KMS-11 (cell line): ENCODE measurements at regions not wholly inside any gene's neighbourhood (a gene's known extent, or its start where the extent isn't known, plus 50 kb on each side); places are given as distances from the start of the nearest gene placed in this dataset.

Experiments used
- H2AFZ ChIP-seq: fragments of 200-600 bp; sonication (generic); 2 replicates; pipeline ENCODE4 v1.6.1; 2016; ENCODE audit warnings: antibody characterized with exemption, mixed run types, low read depth
- H3K27ac ChIP-seq: fragments of 200-600 bp; sonication (generic); 2 replicates; pipeline ENCODE4 v1.6.1; 2016; ENCODE audit warnings: mild to moderate bottlenecking, mixed run types
- H3K27me3 ChIP-seq: fragments of 200-600 bp; sonication (generic); 2 replicates; pipeline ENCODE4 v1.6.1; 2017; ENCODE audit warnings: mild to moderate bottlenecking, low read depth, mixed run types, moderate library complexity; ENCODE audit not compliant: insufficient read depth
- H3K36me3 ChIP-seq: fragments of 200-600 bp; sonication (generic); 2 replicates; pipeline ENCODE4 v1.6.1; 2017; ENCODE audit warnings: mild to moderate bottlenecking, mixed run types; ENCODE audit not compliant: insufficient read depth
- H3K4me1 ChIP-seq: fragments of 200-600 bp; sonication (generic); 2 replicates; pipeline ENCODE4 v1.6.1; 2016; ENCODE audit warnings: mild to moderate bottlenecking, low read depth, mixed run types; ENCODE audit not compliant: poor library complexity, severe bottlenecking
- H3K4me2 ChIP-seq: fragments of 200-600 bp; sonication (generic); 2 replicates; pipeline ENCODE4 v1.7.0; 2016; ENCODE audit warnings: mild to moderate bottlenecking, mixed run types
- H3K4me3 ChIP-seq: fragments of 200-600 bp; sonication (generic); IDR thresholded peaks from 2 replicates; pipeline ENCODE4 v1.6.1; 2017; ENCODE audit warnings: low read depth, low read length, mixed read lengths; ENCODE audit not compliant: insufficient read depth
- H3K79me2 ChIP-seq: fragments of 200-600 bp; sonication (generic); 2 replicates; pipeline ENCODE4 v1.6.1; 2016; ENCODE audit warnings: low read depth, mixed run types; ENCODE audit not compliant: insufficient read depth
- H3K9ac ChIP-seq: fragments of 200-600 bp; sonication (generic); 2 replicates; pipeline ENCODE4 v1.6.1; 2016; ENCODE audit warnings: mild to moderate bottlenecking, mixed run types
- H4K20me1 ChIP-seq: fragments of 200-600 bp; sonication (generic); 2 replicates; pipeline ENCODE4 v1.6.1; 2016; ENCODE audit warnings: mild to moderate bottlenecking, mixed run types; ENCODE audit not compliant: insufficient read depth
- CTCF ChIP-seq: fragments of 200-600 bp; sonication (generic); conservative IDR thresholded peaks from 2 replicates; pipeline ENCODE4 v1.6.1; 2017; ENCODE audit warnings: low read depth, mild to moderate bottlenecking, antibody characterized with exemption, low read length, moderate library complexity, mixed read lengths

DNA sequence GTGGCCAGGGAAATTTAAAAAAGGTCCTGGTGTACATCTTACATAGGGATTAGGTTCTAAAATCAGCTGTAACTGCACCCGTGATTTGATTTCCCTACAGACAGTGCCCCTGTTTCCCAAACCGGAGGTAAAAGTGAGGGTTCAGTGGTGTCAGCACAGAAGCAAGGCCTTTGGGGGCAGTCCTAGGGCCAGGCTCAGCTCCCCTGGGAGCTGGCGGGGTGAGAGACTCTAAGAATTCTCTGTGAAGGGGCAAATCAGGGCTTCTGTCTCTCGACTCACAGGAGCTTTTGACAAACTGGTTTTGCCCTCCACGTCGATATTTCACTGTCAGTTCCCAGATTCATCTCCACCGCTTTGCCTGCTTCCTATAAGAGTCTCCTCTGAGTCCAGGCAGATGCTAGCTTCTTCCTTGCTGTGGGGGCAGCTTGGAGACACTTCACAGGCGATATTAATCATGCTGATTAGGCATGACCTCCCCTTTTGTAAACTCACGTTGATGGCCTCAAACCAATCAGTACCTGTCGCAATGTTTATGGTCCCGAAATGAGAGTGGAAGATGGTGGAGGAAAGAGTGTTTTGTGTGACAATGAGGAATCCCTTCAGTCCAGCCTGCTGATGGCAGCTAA, 234.2 kb upstream of the TOX3 start:
- Histone ChIP-seq H3K4me2 (no peak overlapping the region), H3K36me3 (no peaks in the 10 kb centered on the region), H3K9ac (no peak overlapping the region), H2AFZ (no peak overlapping the region), H3K4me1 (no peaks in the 10 kb centered on the region), H3K79me2 (no peaks in the 10 kb centered on the region), H3K27ac (no peak overlapping the region), H3K27me3 (no peaks in the 10 kb centered on the region), H4K20me1 (no peaks in the 10 kb centered on the region), H3K4me3 (no peak overlapping the region)
- TF ChIP-seq CTCF: no peak

- TF ChIP-seq CTCF: no peak
- Histone ChIP-seq H4K20me1 (no peaks in the 10 kb centered on the region), H3K79me2 (no peaks in the 10 kb centered on the region), H3K9ac (no peak overlapping the region), H3K27me3 (no peaks in the 10 kb centered on the region), H3K27ac (no peak overlapping the region), H3K36me3 (no peaks in the 10 kb centered on the region), H3K4me1 (no peaks in the 10 kb centered on the region), H3K4me3 (no peak overlapping the region), H2AFZ (no peak overlapping the region), H3K4me2 (no peak overlapping the region)
Measured at GRCh38 chr16:52773026-52773425, 226.1 kb upstream of the TOX3 start.

DNA sequence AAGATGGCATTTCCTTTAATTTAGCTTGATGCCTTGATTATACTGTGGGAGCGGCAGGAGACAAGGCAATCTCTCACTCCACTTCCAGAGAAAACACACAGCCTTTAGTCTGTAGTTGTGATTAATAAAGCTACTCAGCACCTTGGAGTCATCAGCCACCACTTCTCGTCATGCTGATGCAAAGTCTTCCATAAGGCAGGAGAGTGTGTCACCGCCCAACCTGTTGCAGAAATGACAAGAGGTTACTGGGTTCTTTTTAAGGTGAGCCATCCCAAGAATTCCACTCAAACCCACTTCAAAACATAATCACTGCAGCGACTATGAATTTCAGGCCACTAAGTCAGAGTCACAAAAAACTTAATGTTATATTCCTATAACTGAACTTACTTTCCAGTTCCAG, 223.9 kb upstream of the TOX3 start:
- H3K79me2 ChIP-seq: no peaks in the 10 kb centered on the region
- no peaks in the 10 kb centered on the region for H4K20me1 ChIP-seq
- H2AFZ ChIP-seq: no peak overlapping the region
- H3K4me2 ChIP-seq: no peak overlapping the region
- no peak overlapping the region for H3K27ac ChIP-seq
- H3K4me3 ChIP-seq: no peak overlapping the region
- no peaks in the 10 kb centered on the region for H3K4me1 ChIP-seq
- H3K9ac ChIP-seq: no peak overlapping the region
- no peaks in the 10 kb centered on the region for H3K36me3 ChIP-seq
- H3K27me3 ChIP-seq: no peaks in the 10 kb centered on the region
- no peak for TF ChIP-seq CTCF

GRCh38 chr16:52758473-52758855, 211.5 kb upstream of the TOX3 start:
- TF ChIP-seq CTCF: no peak
- Histone ChIP-seq H3K4me1 (no peaks in the 10 kb centered on the region), H2AFZ (no peak overlapping the region), H3K36me3 (no peaks in the 10 kb centered on the region), H3K4me3 (no peak overlapping the region), H3K9ac (no peak overlapping the region), H3K27me3 (no peaks in the 10 kb centered on the region), H3K79me2 (no peaks in the 10 kb centered on the region), H3K27ac (no peak overlapping the region), H4K20me1 (no peaks in the 10 kb centered on the region), H3K4me2 (no peak overlapping the region)
